ENCODE measurements at regions not wholly inside any gene's neighbourhood (a gene's known extent, or its start where the extent isn't known, plus 50 kb on each side); places are given as distances from the start of the nearest gene placed in this dataset.
"Not testable (repeated sequence)": the region's sequence is repeated elsewhere in the genome, so short reads cannot be mapped to it uniquely, and the experiment has no call there.

DNA sequence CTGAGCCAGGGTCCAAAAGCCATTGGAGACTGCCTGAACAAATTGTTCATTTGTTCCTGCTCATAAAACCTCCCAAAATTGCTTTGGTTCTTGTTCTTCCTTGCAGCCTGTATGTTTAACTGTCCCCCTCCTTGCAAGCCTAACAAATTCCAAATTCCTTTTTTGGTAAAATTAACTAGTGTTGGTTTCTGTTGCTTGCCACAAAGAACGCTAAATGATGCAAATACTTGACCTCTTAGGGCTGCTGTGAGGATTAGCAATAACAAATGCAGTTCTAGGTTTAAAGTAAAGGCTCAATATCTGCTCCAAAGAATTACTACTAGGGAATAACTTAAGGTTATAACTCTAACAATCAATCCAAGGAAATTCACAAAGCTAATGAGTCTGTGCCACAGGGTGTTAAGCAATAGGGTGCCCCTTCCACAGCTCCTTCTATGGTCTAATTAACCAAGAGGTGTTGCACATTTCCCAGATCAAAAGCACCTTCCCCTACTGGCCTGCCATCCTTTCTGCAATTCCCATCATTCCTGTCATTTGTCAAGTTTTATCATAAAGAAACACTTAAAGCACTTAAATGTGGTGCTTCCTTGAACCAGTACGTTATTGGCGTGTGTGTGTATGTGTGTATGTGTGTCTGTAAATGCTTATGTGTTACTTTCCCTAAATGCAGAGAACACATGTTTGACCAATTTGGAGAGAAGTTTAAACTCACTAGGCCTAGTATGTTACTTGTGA lies 110.2 kb downstream of the RAP2A start:
- no peak for TF ChIP-seq ZFX (IDR thresholded peaks at IDR 0.05; ENCODE audit: borderline replicate concordance)
- TF ChIP-seq, protein P1, sequence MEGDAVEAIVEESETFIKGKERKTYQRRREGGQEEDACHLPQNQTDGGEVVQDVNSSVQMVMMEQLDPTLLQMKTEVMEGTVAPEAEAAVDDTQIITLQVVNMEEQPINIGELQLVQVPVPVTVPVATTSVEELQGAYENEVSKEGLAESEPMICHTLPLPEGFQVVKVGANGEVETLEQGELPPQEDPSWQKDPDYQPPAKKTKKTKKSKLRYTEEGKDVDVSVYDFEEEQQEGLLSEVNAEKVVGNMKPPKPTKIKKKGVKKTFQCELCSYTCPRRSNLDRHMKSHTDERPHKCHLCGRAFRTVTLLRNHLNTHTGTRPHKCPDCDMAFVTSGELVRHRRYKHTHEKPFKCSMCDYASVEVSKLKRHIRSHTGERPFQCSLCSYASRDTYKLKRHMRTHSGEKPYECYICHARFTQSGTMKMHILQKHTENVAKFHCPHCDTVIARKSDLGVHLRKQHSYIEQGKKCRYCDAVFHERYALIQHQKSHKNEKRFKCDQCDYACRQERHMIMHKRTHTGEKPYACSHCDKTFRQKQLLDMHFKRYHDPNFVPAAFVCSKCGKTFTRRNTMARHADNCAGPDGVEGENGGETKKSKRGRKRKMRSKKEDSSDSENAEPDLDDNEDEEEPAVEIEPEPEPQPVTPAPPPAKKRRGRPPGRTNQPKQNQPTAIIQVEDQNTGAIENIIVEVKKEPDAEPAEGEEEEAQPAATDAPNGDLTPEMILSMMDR (IDR thresholded peaks at IDR 0.05) = no peak
- H3K27ac ChIP-seq = no peak overlapping the region

DNA sequence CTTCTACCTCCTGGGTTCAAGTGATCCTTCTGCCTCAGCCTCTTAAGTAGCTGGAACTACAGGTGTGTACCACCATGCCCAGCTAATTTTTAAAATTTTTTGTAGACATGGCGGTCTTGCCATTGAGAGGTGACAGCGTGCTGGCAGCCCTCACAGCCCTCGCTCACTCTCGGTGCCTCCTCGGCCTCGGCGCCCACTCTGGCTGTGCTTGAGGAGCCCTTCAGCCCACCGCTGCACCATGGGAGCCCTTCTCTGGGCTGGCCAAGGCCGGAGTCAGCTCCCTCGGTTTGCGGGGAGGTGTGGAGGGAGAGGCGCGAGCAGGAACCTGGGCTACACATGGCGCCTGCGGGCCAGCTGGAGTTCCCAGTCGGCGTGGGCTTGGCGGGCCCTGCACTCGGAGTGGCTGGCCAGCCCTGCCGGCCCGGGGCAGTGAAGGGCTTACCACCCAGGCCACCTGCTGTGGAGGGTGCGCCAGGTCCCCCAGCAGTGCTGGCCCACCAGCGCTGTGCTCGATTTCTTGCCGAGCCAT lies 111.1 kb downstream of the RAP2A start:
- H3K27ac ChIP-seq = not testable (repeated sequence)

DNA sequence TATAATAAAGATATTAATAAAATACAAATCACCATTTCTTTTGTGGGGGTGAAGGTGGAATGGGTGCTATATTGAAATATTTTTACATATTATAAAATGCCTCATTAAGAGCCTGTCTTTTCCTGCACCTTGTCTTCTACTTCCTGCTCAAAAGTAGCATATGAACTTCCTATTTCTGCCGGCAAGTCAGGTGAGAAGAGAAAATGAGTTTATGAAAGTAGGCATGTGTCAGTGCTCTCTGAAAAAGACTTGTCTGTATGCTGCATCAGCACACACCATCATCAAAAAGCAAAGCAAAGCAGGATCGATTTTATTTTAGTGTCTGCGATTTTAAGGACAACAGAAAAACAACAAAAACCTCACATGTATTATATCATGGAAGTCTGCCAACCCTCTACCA lies 114.2 kb downstream of the RAP2A start:
- H3K27ac ChIP-seq = no peak overlapping the region
- TF ChIP-seq ZFX (IDR thresholded peaks at IDR 0.05; ENCODE audit: borderline replicate concordance) = no peak
- TF ChIP-seq, protein P1 (IDR thresholded peaks at IDR 0.05) = no peak

DNA sequence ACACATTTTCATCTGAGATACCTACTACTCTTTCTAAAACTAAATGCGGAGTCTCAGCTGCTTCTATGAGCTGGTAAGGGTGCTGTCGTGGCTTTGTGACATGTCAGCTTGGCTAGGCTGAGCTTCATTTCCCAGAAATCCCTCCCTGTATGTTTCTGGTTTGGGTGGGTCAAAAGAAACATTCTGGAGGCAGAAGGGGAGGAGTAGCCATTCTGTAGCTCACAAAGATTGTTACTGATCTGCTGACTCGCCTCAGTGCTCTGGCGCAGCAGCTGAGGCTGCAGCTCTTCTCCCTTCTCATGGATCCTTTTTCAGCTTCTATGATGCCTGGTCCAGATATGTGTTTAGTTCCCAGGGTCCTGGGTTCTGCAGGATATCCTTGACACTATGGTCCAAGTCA lies 114.7 kb downstream of the RAP2A start:
- H3K27ac ChIP-seq = no peak overlapping the region
- TF ChIP-seq, protein P1 (IDR thresholded peaks at IDR 0.05) = no peak
- TF ChIP-seq ZFX (IDR thresholded peaks at IDR 0.05; ENCODE audit: borderline replicate concordance) = no peak

DNA sequence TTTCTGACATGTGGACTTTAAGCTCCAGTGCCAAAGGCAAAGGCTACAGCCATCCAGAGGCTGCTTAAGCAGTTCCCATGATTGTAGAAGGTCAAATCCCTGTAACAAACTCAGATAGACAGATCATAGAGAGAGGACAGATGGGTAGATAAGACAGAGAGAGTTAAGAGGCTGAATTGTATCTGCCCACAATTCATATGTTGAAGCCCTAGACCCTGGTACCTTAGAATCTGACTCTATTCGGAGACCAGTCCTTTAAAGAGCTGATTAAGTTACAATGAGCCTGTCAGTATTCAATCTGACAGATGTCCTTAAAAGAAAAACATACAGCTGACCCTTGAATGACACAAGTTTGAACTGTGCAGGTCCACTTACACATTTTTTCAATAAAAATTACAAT lies 115.2 kb downstream of the RAP2A start:
- no peak for TF ChIP-seq ZFX (IDR thresholded peaks at IDR 0.05; ENCODE audit: borderline replicate concordance)
- TF ChIP-seq, protein P1 (IDR thresholded peaks at IDR 0.05) = no peak

DNA sequence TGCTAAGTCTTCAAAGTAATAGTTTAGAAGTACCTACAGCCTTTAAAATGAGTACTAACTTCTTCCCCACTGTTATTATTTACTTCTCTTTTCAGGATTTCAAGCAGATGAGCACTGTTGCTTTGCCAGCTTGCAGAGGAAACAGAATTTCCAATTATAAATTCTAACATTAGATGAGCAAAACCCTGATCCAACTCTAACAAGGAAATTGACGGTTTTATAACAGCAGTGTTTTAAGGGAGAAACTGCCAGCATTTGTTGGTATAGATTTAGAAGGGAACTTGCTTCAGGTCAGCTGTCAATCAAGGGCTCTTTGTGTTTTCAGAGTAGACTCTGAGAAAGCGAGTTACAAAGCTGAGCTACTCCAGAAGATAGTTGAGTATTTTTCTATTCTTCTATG lies 120.5 kb downstream of the RAP2A start:
- TF ChIP-seq ZFX (IDR thresholded peaks at IDR 0.05; ENCODE audit: borderline replicate concordance) = no peak
- TF ChIP-seq, protein P1 (IDR thresholded peaks at IDR 0.05) = no peak
- H3K27ac ChIP-seq = no peak overlapping the region

More for the DNA sequence above, 115.2 kb downstream of the RAP2A start:
- H3K27ac ChIP-seq = no peak overlapping the region

DNA sequence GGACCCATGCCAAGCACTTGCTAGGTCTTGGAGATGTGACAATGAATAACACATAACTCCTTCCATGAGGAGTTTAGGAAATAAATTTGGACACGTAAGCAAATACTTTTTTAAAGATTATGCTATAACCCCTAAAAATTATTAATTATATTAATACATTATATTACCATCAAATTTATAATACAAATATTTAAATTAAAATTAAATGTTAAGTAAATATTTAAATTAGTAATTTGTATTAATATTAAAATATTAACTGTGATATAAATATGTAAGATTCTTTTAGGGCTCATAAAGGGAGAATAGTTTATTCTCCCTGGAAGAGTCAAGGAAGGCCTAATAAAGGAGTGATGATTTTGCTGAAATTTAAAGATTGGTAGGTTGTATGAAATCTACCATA lies 121.1 kb downstream of the RAP2A start:
- H3K27ac ChIP-seq = no peak overlapping the region
- no peak for TF ChIP-seq ZFX (IDR thresholded peaks at IDR 0.05; ENCODE audit: borderline replicate concordance)
- TF ChIP-seq, protein P1 (IDR thresholded peaks at IDR 0.05) = no peak

Measured in 22Rv1 (cell line).